ENCODE measurements at regions not wholly inside any gene's neighbourhood (a gene's known extent, or its start where the extent isn't known, plus 50 kb on each side); places are given as distances from the start of the nearest gene placed in this dataset.

DNA sequence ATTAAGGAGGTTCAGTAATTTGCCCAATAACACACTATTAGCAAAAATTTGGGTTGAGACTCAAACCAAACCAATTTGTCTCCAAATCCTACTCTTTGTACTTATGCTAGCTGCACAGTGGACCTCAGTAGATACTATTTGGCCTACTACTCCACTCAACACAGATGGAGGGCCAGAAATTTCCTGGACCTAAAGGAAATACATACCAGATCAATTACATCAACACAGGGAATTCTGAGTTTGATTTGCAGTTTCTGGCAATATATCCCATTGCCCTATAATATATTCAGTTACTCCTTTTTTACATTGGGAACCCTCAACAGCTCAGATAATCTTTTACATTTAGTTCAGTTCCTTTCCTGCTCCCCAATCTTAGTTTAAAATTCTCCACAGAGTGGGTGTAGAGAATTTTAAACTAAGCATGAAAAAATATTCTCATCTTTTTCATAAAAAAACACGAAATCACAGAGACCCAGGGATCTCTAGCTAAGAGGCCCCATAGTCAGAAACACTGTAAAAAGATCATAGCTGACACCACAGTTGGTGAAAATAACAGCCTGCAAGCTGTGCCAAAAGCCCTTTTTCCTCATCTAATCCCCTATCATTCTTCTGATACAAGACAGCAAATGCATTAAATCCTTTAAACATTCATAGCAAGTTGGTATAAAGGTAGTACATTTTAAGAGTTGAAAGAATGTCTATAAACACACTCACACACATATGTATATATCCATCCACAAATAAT lies 317.7 kb upstream of the ESRRG start:
- H3K9me3 ChIP-seq (replicated peaks; ENCODE audit: control insufficient read depth, insufficient read depth, low read length): no peaks in the 10 kb centered on the region; the same call in 2 of the 3 replicates
- RAD21 ChIA-PET (ENCODE audit: unreplicated experiment): no interaction called here
- H3K4me3 ChIP-seq: no peak overlapping the region
- CTCF ChIA-PET: no interaction called here
- H3K4me2 ChIP-seq (ENCODE audit: control insufficient read depth, insufficient read depth): no peak overlapping the region
- H2AFZ ChIP-seq (ENCODE audit: control insufficient read depth, low read depth, low read length): no peak overlapping the region
- no peak for ATAC-seq
- SMC1A ChIA-PET (ENCODE audit: uncharacterized antibody, unreplicated experiment): interaction anchor here (1.1 kb wide), 1 partner anchor 9 kb away, joined by 3 read pairs; no protein-coding TSS in a partner anchor
- H4K20me1 ChIP-seq (ENCODE audit: control insufficient read depth, insufficient read depth): no peaks in the 10 kb centered on the region
- in situ Hi-C loops (cut with MboI): no loop called here
- intact Hi-C loops (cut with micrococcal nuclease; ENCODE audit: unreplicated experiment): loop anchor here (10.0 kb wide), 1 partner anchor 624 kb away; no protein-coding TSS in a partner anchor
- H3K9ac ChIP-seq (ENCODE audit: control insufficient read depth, insufficient read depth, low read length): no peak overlapping the region
- BruUV-seq (replicated peaks): no TSS peak
- no peaks in the 10 kb centered on the region for H3K79me2 ChIP-seq (ENCODE audit: control insufficient read depth, insufficient read depth, low read length)
- H3K36me3 ChIP-seq (ENCODE audit: control insufficient read depth in 2 of 2, insufficient read depth in 2 of 2, low read length in 1 of 2): no peaks in the 10 kb centered on the region
- POLR2A ChIA-PET: no interaction called here
- no peaks in the 10 kb centered on the region for H3K27me3 ChIP-seq (replicated peaks in 1 of 2; ENCODE audit: control insufficient read depth in 2 of 2, insufficient read depth in 2 of 2, low read length in 1 of 2)
- FAIRE-seq: no peak
- DNase-seq (ENCODE audit: low read depth, low spot score): no peak
- no peak for TF ChIP-seq HSF1 (IDR thresholded peaks at IDR 0.05; ENCODE audit: low read depth, low read length)
- TF ChIP-seq IRF4 (IDR thresholded peaks at IDR 0.05; ENCODE audit: low read depth, low read length): no peak
- WGBS (ENCODE audit: insufficient coverage, insufficient replicate concordance, low lambda C conversion rate, missing lambda C conversion rate): 0% methylated on average over 1 of the region's 1 CpG
- no peak overlapping the region for H3K27ac ChIP-seq (ENCODE audit: control insufficient read depth, insufficient read depth)
- no peaks in the 10 kb centered on the region for H3K4me1 ChIP-seq (ENCODE audit: control insufficient read depth, insufficient read depth, low read length)

GRCh38 chr1:217039926-217040325 lies 316.7 kb upstream of the ESRRG start:
- CTCF ChIA-PET: no interaction called here
- no peaks in the 10 kb centered on the region for H3K79me2 ChIP-seq (ENCODE audit: control insufficient read depth, insufficient read depth, low read length)
- SMC1A ChIA-PET (ENCODE audit: uncharacterized antibody, unreplicated experiment): no interaction called here
- H3K36me3 ChIP-seq (ENCODE audit: control insufficient read depth in 2 of 2, insufficient read depth in 2 of 2, low read length in 1 of 2): no peaks in the 10 kb centered on the region
- RAD21 ChIA-PET (ENCODE audit: unreplicated experiment): no interaction called here
- in situ Hi-C loops (cut with MboI) (no loop called here), intact Hi-C loops (cut with micrococcal nuclease; ENCODE audit: unreplicated experiment) (loop anchor here (10.0 kb wide), 1 partner anchor 625 kb away; no protein-coding TSS in a partner anchor)
- no peaks in the 10 kb centered on the region for H3K4me1 ChIP-seq (ENCODE audit: control insufficient read depth, insufficient read depth, low read length)
- WGBS (ENCODE audit: insufficient coverage, insufficient replicate concordance, low lambda C conversion rate, missing lambda C conversion rate): 0% methylated on average over 2 of the region's 2 CpGs
- ATAC-seq (no peak), FAIRE-seq (no peak), DNase-seq (ENCODE audit: low read depth, low spot score) (no peak)
- H3K4me2 ChIP-seq (ENCODE audit: control insufficient read depth, insufficient read depth): no peak overlapping the region
- H3K9me3 ChIP-seq (replicated peaks; ENCODE audit: control insufficient read depth, insufficient read depth, low read length): no peaks in the 10 kb centered on the region; the same call in 2 of the 3 replicates
- BruUV-seq (replicated peaks): no TSS peak
- no peaks in the 10 kb centered on the region for H4K20me1 ChIP-seq (ENCODE audit: control insufficient read depth, insufficient read depth)
- no peak overlapping the region for H3K27ac ChIP-seq (ENCODE audit: control insufficient read depth, insufficient read depth)
- H2AFZ ChIP-seq (ENCODE audit: control insufficient read depth, low read depth, low read length): no peak overlapping the region
- H3K4me3 ChIP-seq: no peak overlapping the region
- no peak overlapping the region for H3K9ac ChIP-seq (ENCODE audit: control insufficient read depth, insufficient read depth, low read length)
- POLR2A ChIA-PET: no interaction called here
- no peaks in the 10 kb centered on the region for H3K27me3 ChIP-seq (replicated peaks in 1 of 2; ENCODE audit: control insufficient read depth in 2 of 2, insufficient read depth in 2 of 2, low read length in 1 of 2)
- TF ChIP-seq JUND (IDR thresholded peaks at IDR 0.05; ENCODE audit: low read depth, low read length): no peak
- TF ChIP-seq RUNX3 (IDR thresholded peaks at IDR 0.05; ENCODE audit: low read length): no peak
- no peak for TF ChIP-seq SP1 (IDR thresholded peaks at IDR 0.05; ENCODE audit: low read depth, low read length)
- TF ChIP-seq SUPT20H (IDR thresholded peaks at IDR 0.05; ENCODE audit: borderline replicate concordance, control insufficient read depth, low read depth, low read length): no peak
- no peak for TF ChIP-seq CBX3 (IDR thresholded peaks at IDR 0.05; ENCODE audit: borderline replicate concordance, low read depth)
- TF ChIP-seq PAX5 (IDR thresholded peaks at IDR 0.05; ENCODE audit: borderline replicate concordance, low read depth, low read length): no peak
- TF ChIP-seq NR2C1 (IDR thresholded peaks at IDR 0.05): no peak
- TF ChIP-seq, protein P1, sequence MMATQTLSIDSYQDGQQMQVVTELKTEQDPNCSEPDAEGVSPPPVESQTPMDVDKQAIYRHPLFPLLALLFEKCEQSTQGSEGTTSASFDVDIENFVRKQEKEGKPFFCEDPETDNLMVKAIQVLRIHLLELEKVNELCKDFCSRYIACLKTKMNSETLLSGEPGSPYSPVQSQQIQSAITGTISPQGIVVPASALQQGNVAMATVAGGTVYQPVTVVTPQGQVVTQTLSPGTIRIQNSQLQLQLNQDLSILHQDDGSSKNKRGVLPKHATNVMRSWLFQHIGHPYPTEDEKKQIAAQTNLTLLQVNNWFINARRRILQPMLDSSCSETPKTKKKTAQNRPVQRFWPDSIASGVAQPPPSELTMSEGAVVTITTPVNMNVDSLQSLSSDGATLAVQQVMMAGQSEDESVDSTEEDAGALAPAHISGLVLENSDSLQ (IDR thresholded peaks at IDR 0.05): no peak
- TF ChIP-seq KAT2A (conservative IDR thresholded peaks at IDR 0.05; ENCODE audit: control insufficient read depth, low read depth, low read length): no peak
- TF ChIP-seq WRNIP1 (IDR thresholded peaks at IDR 0.05; ENCODE audit: borderline replicate concordance, low read depth, low read length): no peak

Measured in GM12878 (cell line).